Loucy (cell line): ENCODE measurements at regions not wholly inside any gene's neighbourhood (a gene's known extent, or its start where the extent isn't known, plus 50 kb on each side); places are given as distances from the start of the nearest gene placed in this dataset.

ENCODE experiments used
- H2AFZ ChIP-seq: fragments of 200-600 bp; sonication (generic); 2 replicates; pipeline ENCODE4 v1.6.0; 2016; ENCODE audit warnings: antibody characterized with exemption, mild to moderate bottlenecking, low read length, moderate library complexity
- H3F3A ChIP-seq: fragments of 200-600 bp; 2 replicates; pipeline ENCODE4 v1.6.0; 2016; ENCODE audit warnings: antibody characterized with exemption, low read depth, mild to moderate bottlenecking
- H3K27me3 ChIP-seq: fragments of 200-600 bp; sonication (generic); 2 replicates; pipeline ENCODE4 v1.6.1; 2014; ENCODE audit warnings: low read length, mild to moderate bottlenecking; ENCODE audit not compliant: insufficient read depth, poor library complexity, severe bottlenecking
- H3K36me3 ChIP-seq: fragments of 200-600 bp; sonication (generic); 2 replicates; pipeline ENCODE4 v1.6.1; 2016; ENCODE audit warnings: low read length; ENCODE audit not compliant: insufficient read depth
- H3K4me1 ChIP-seq: fragments of 200-600 bp; sonication (generic); 2 replicates; pipeline ENCODE4 v1.5.1; 2014; ENCODE audit warnings: low read length, mild to moderate bottlenecking; ENCODE audit not compliant: insufficient read depth, poor library complexity, severe bottlenecking
- H3K4me2 ChIP-seq: fragments of 200-600 bp; sonication (generic); 2 replicates; pipeline ENCODE4 v1.6.0; 2014; ENCODE audit warnings: antibody characterized with exemption, low read length, low read depth, mild to moderate bottlenecking; ENCODE audit not compliant: poor library complexity, severe bottlenecking
- H3K4me3 ChIP-seq: fragments of 200-600 bp; sonication (generic); 2 replicates; pipeline ENCODE4 v1.5.1; 2014; ENCODE audit warnings: low read length, mild to moderate bottlenecking, mixed read lengths; ENCODE audit not compliant: poor library complexity, severe bottlenecking
- H3K79me2 ChIP-seq: fragments of 200-600 bp; sonication (generic); 2 replicates; pipeline ENCODE4 v1.6.1; 2014; ENCODE audit warnings: low read length; ENCODE audit not compliant: insufficient read depth
- H3K9ac ChIP-seq: fragments of 200-600 bp; sonication (generic); 2 replicates; pipeline ENCODE4 v1.6.0; 2014; ENCODE audit warnings: mild to moderate bottlenecking, low read depth, low read length, moderate library complexity; ENCODE audit not compliant: poor library complexity, severe bottlenecking
- H3K9me2 ChIP-seq: fragments of 200-600 bp; sonication (generic); replicated peaks from 2 replicates; pipeline ENCODE4 v1.6.1; 2016; ENCODE audit warnings: low read depth, low read length, mixed read lengths
- H3K9me3 ChIP-seq: fragments of 200-600 bp; sonication (generic); 2 replicates; pipeline ENCODE4 v1.6.1; 2014; ENCODE audit warnings: mild to moderate bottlenecking, antibody characterized with exemption, low read length, low read depth; ENCODE audit not compliant: insufficient read depth
- H4K20me1 ChIP-seq: fragments of 200-600 bp; sonication (generic); 2 replicates; pipeline ENCODE4 v1.6.0; 2014; ENCODE audit warnings: antibody characterized with exemption, low read length, mild to moderate bottlenecking; ENCODE audit not compliant: insufficient read depth, poor library complexity, severe bottlenecking
- CTCF ChIP-seq: fragments of 200-600 bp; sonication (generic); conservative IDR thresholded peaks from 2 replicates; pipeline ENCODE4 v1.5.1; 2014; ENCODE audit warnings: mild to moderate bottlenecking, antibody characterized with exemption, low read length
- EZH2phosphoT487 ChIP-seq: fragments of 200-600 bp; IDR thresholded peaks from 2 replicates; pipeline ENCODE4 v1.6.1; 2018; ENCODE audit warnings: antibody characterized with exemption, mild to moderate bottlenecking, moderate library complexity, borderline replicate concordance

GRCh38 chr4:38390969-38391545 is 272.9 kb upstream of the KLF3 start:
- Histone ChIP-seq H3K27me3 (no peaks in the 10 kb centered on the region), H3K36me3 (no peaks in the 10 kb centered on the region), H3K9ac (no peak overlapping the region), H3K79me2 (no peaks in the 10 kb centered on the region), H4K20me1 (no peaks in the 10 kb centered on the region), H3F3A (no peaks in the 10 kb centered on the region), H3K4me1 (no peaks in the 10 kb centered on the region), H3K4me3 (no peak overlapping the region), H3K9me2 (no peaks in the 10 kb centered on the region; the same call in 1 of the 2 replicates), H3K4me2 (no peak overlapping the region), H3K9me3 (peaks cover 3% of the 10 kb centered on the region; the same call in 1 of the 2 replicates), H2AFZ (no peak overlapping the region)
- no peak for TF ChIP-seq EZH2phosphoT487
- no peak for TF ChIP-seq CTCF

GRCh38 chr4:38392223-38392855 is 271.7 kb upstream of the KLF3 start:
- Histone ChIP-seq H3F3A (no peaks in the 10 kb centered on the region), H4K20me1 (no peaks in the 10 kb centered on the region), H3K27me3 (no peaks in the 10 kb centered on the region), H2AFZ (no peak overlapping the region), H3K4me2 (no peak overlapping the region), H3K9me3 (peaks cover 3% of the 10 kb centered on the region; the same call in 1 of the 2 replicates), H3K4me3 (no peak overlapping the region), H3K9me2 (no peaks in the 10 kb centered on the region; the same call in 1 of the 2 replicates), H3K4me1 (no peaks in the 10 kb centered on the region), H3K9ac (no peak overlapping the region), H3K36me3 (no peaks in the 10 kb centered on the region), H3K79me2 (no peaks in the 10 kb centered on the region)
- TF ChIP-seq CTCF, result no peak
- TF ChIP-seq EZH2phosphoT487, result no peak

- TF ChIP-seq CTCF (no peak), EZH2phosphoT487 (no peak)
- Histone ChIP-seq H3K27me3 (no peaks in the 10 kb centered on the region), H3K4me3 (no peak overlapping the region), H3K9ac (no peak overlapping the region), H4K20me1 (no peaks in the 10 kb centered on the region), H3K4me1 (no peaks in the 10 kb centered on the region), H3K79me2 (no peaks in the 10 kb centered on the region), H3K9me2 (no peaks in the 10 kb centered on the region; the same call in 1 of the 2 replicates), H3K36me3 (no peaks in the 10 kb centered on the region), H3K9me3 (peaks cover 3% of the 10 kb centered on the region; the same call in 1 of the 2 replicates), H2AFZ (no peak overlapping the region), H3K4me2 (no peak overlapping the region), H3F3A (no peaks in the 10 kb centered on the region)
These were observed 267.9 kb upstream of the KLF3 start for GRCh38 chr4:38396091-38396490.
